GM12865 (cell line): ENCODE measurements at regions not wholly inside any gene's neighbourhood (a gene's known extent, or its start where the extent isn't known, plus 50 kb on each side); places are given as distances from the start of the nearest gene placed in this dataset.
A peak's percentile ranks its signal among the peaks of the same experiment; 100 is the strongest.

Experiments
- DNase-seq: peaks from one replicate; pipeline ENCODE4 v3.0.0; 2010; ENCODE audit warnings: low read depth
- H3K4me3 ChIP-seq: 2 replicates; pipeline ENCODE4 v1.5.1; 2011; ENCODE audit warnings: mild to moderate bottlenecking, low read depth, low read length, control low read depth
- TF ChIP-seq, protein P1 (sequence below): IDR thresholded peaks from 2 replicates; pipeline ENCODE4 v1.5.1; 2011; ENCODE audit warnings: low read length, control low read depth, low read depth, inconsistent platforms; ENCODE audit not compliant: insufficient read depth; ENCODE audit errors: missing control alignments

- TF ChIP-seq, protein P1, sequence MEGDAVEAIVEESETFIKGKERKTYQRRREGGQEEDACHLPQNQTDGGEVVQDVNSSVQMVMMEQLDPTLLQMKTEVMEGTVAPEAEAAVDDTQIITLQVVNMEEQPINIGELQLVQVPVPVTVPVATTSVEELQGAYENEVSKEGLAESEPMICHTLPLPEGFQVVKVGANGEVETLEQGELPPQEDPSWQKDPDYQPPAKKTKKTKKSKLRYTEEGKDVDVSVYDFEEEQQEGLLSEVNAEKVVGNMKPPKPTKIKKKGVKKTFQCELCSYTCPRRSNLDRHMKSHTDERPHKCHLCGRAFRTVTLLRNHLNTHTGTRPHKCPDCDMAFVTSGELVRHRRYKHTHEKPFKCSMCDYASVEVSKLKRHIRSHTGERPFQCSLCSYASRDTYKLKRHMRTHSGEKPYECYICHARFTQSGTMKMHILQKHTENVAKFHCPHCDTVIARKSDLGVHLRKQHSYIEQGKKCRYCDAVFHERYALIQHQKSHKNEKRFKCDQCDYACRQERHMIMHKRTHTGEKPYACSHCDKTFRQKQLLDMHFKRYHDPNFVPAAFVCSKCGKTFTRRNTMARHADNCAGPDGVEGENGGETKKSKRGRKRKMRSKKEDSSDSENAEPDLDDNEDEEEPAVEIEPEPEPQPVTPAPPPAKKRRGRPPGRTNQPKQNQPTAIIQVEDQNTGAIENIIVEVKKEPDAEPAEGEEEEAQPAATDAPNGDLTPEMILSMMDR, result no peak
- DNase-seq, result no peak
- no peak overlapping the region for H3K4me3 ChIP-seq
Measured at GRCh38 chr7:24405002-24405401, 121.0 kb downstream of the NPY start.

GRCh38 chr7:24406053-24406788, 122.2 kb downstream of the NPY start:
- TF ChIP-seq, protein P1, result no peak
- peak; percentile 51 for DNase-seq
- H3K4me3 ChIP-seq, result no peak overlapping the region

DNA sequence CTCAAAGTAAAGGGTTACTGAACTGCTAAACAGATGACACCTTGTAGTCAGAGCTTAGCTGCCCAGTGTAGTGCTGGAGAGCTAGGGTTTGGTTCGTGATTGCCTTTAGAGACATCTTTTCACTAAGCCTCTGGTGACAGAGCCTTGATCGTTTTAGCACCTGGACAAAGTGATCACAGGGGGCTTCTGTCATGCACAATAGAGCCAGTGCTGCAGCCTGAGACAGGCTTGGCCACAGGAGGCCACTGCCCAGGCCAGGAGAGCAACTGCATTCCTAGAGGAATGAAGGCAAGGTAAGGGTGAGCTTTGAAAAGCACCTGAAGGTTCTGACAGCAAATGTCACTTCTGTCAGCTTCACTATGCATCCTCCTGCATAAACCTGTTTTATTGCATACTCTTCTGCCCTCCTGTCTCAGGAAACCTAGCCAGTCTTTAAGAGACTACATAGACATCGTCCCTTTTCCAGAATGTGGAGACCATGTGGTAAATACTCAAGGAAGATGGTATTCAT, 122.9 kb downstream of the NPY start:
- DNase-seq, result no peak
- TF ChIP-seq, protein P1, result no peak

GRCh38 chr7:24407965-24408364, 124.0 kb downstream of the NPY start:
- no peak for DNase-seq
- no peak overlapping the region for H3K4me3 ChIP-seq
- TF ChIP-seq, protein P1, result no peak

More for the DNA sequence above, 122.9 kb downstream of the NPY start:
- H3K4me3 ChIP-seq, result no peak overlapping the region

DNA sequence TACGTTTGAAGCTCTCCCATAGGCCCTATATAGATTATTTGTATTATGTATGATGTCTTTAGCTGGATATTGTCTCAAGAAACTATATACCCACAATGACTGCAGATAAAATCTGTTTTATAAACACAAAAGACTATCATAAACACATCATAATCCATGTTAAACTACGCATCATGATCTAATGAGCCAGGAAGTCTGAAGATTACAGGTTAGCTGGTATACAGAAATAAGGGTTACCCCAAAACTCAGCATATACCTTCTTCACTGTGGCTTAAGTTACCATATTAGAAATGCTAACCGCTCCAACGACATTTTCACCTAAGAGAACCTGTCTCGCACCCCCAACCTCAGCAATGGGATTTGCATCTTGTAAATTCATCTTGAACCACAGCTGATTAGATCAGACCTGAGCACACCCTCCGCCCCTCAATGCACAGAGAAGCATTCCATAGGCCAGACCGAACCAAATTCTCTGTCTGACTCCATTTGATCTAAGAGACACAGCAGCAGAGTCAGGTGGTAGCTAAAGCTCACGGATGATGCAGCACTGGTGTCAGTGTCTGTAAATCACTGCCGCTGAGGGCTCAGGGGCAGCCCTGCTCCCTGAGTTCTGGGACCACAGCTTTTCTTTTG, 124.9 kb downstream of the NPY start:
- TF ChIP-seq, protein P1, result no peak
- DNase-seq, result no peak

DNA sequence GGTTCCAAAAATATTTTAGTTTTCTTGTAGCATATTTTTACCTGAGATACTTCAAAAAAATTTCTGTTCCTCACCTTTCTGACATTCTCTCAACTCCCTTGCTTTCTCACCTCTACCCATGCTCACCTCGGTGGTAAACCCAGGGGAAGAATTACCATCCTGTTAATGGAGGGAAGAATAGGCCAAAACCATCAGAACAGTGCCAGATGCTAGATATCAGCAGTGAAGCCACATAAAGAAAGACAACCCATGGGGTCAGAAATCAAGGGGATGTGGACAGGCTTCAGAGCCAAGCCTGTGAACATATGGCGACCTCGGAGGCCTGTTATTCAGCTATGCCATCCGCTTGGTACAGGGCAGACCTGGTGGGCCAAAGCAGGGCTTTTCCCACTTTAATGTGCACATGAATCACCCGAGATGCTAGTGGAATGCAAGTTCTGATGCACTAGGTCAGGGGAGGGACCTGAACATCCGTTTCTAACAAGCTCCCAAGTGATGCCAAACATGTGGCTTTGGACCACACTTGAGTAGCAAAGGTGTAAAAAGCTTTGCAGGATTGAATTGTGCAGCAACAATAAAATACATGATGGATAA, 125.5 kb downstream of the NPY start:
- H3K4me3 ChIP-seq, result no peak overlapping the region
- no peak for DNase-seq
- TF ChIP-seq, protein P1, result no peak

More for the DNA sequence above, 124.9 kb downstream of the NPY start:
- no peak overlapping the region for H3K4me3 ChIP-seq
